PC-3 (cell line): ENCODE measurements at regions not wholly inside any gene's neighbourhood (a gene's known extent, or its start where the extent isn't known, plus 50 kb on each side); places are given as distances from the start of the nearest gene placed in this dataset.

ENCODE experiments used
- ATAC-seq: fragments of 200-7000 bp; cut with Tn5 transposase; 2 replicates; pipeline ENCODE4 v1.9.1; 2020; ENCODE audit warnings: mild to moderate bottlenecking, moderate library complexity
- BruUV-seq: library from RNA; stranded (reverse); fragments of 400-500 nt; replicated peaks from 2 replicates; lab custom pipeline; 2021; lab: Mats Ljungman, UMichigan
- CTCF ChIA-PET: fragments of 300-600 bp; sonication (Branson Sonifier 250); formaldehyde crosslinking; loops from one replicate; lab custom pipeline; 2022; ENCODE audit warnings: antibody characterized with exemption; lab: Charles Lee
- POLR2A ChIA-PET: fragments of 300-600 bp; sonication (Branson Sonifier 250); formaldehyde crosslinking; loops from one replicate; lab custom pipeline; 2022; ENCODE audit warnings: antibody characterized with exemption; ENCODE audit not compliant: unreplicated experiment; lab: Charles Lee
- DNase-seq: peaks from one replicate; pipeline ENCODE4 v3.0.0-alpha.2; 2015
- H2AFZ ChIP-seq: fragments of 300-600 bp; sonication (generic); 2 replicates; pipeline ENCODE4 v1.6.0; 2016; ENCODE audit warnings: antibody characterized with exemption, low read length
- H3F3A ChIP-seq: fragments of 300-600 bp; sonication (generic); one replicate; pipeline ENCODE4 v1.6.0; 2017; ENCODE audit warnings: antibody characterized with exemption, low read length, control low read depth, mild to moderate bottlenecking; ENCODE audit not compliant: unreplicated experiment
- H3K27ac ChIP-seq: fragments of 300-600 bp; sonication (generic); 2 replicates; pipeline ENCODE4 v1.5.1; 2016; ENCODE audit warnings: mild to moderate bottlenecking, low read length
- H3K27me3 ChIP-seq: fragments of 300-600 bp; sonication (generic); 2 replicates; pipeline ENCODE4 v1.6.1; 2016; ENCODE audit warnings: low read length, mixed read lengths
- H3K36me3 ChIP-seq: fragments of 300-600 bp; sonication (generic); 2 replicates; pipeline ENCODE4 v1.6.1; 2016; ENCODE audit warnings: low read depth, mixed run types, low read length, mixed read lengths
- H3K4me1 ChIP-seq: fragments of 300-600 bp; sonication (generic); 2 replicates; pipeline ENCODE4 v1.5.1; 2016; ENCODE audit warnings: low read length; ENCODE audit not compliant: insufficient read depth
- H3K4me2 ChIP-seq: fragments of 300-600 bp; sonication (generic); 2 replicates; pipeline ENCODE4 v1.6.0; 2016; ENCODE audit warnings: low read length
- H3K4me3 ChIP-seq: fragments of 300-600 bp; sonication (generic); 2 replicates; pipeline ENCODE4 v1.5.1; 2016; ENCODE audit warnings: mild to moderate bottlenecking, low read length, mixed read lengths
- H3K79me2 ChIP-seq: fragments of 300-600 bp; sonication (generic); 2 replicates; pipeline ENCODE4 v1.6.1; 2017; ENCODE audit warnings: low read length, mixed read lengths
- H3K9ac ChIP-seq: fragments of 300-600 bp; sonication (generic); 2 replicates; pipeline ENCODE4 v1.6.0; 2016; ENCODE audit warnings: mild to moderate bottlenecking, low read length
- H3K9me2 ChIP-seq: fragments of 300-600 bp; sonication (generic); replicated peaks from 2 replicates; pipeline ENCODE4 v1.6.1; 2016; ENCODE audit warnings: mixed run types, low read length, mixed read lengths
- H3K9me3 ChIP-seq: fragments of 300-600 bp; sonication (generic); 2 replicates; pipeline ENCODE4 v1.6.1; 2016; ENCODE audit warnings: low read length, mixed read lengths
- H4K20me1 ChIP-seq: fragments of 300-600 bp; sonication (generic); 2 replicates; pipeline ENCODE4 v1.6.1; 2016; ENCODE audit warnings: low read length, mixed read lengths
- CTCF ChIP-seq: fragments of 300-600 bp; sonication (generic); conservative IDR thresholded peaks from 2 replicates; pipeline ENCODE4 v1.5.1; 2017; ENCODE audit warnings: antibody characterized with exemption, low read depth, mild to moderate bottlenecking, low read length
- EZH2 ChIP-seq: fragments of 300-600 bp; sonication (generic); IDR thresholded peaks from one replicate; pipeline ENCODE4 v1.6.1; 2017; ENCODE audit warnings: antibody characterized with exemption, mild to moderate bottlenecking, low read length; ENCODE audit not compliant: unreplicated experiment
- EZH2phosphoT487 ChIP-seq: fragments of 300-600 bp; sonication (generic); IDR thresholded peaks from 2 replicates; pipeline ENCODE4 v1.6.1; 2018; ENCODE audit warnings: mild to moderate bottlenecking, antibody characterized with exemption, low read length, borderline replicate concordance
- intact Hi-C: fragments of 100-400 bp; cut with micrococcal nuclease; formaldehyde crosslinking; loops from 2 replicates; pipeline ENCODE4 v1.9.0; 2023

- TF ChIP-seq CTCF: no peak
- no peak for TF ChIP-seq EZH2phosphoT487
- TF ChIP-seq EZH2: no peak
- intact Hi-C loops: no loop called here
- H3K4me3 ChIP-seq: no peak overlapping the region
- no TSS peak for BruUV-seq
- ChIA-PET CTCF (no interaction called here), POLR2A (no interaction called here)
- H3K9me3 ChIP-seq: no peaks in the 10 kb centered on the region
- H3K27ac ChIP-seq: no peak overlapping the region
- H3K27me3 ChIP-seq: peaks cover 21% of the 10 kb centered on the region
- H3K4me1 ChIP-seq: no peaks in the 10 kb centered on the region
- ATAC-seq: no peak
- H4K20me1 ChIP-seq: no peaks in the 10 kb centered on the region
- H3K9me2 ChIP-seq: no peaks in the 10 kb centered on the region
- H3K9ac ChIP-seq: no peak overlapping the region
- H3K4me2 ChIP-seq: no peak overlapping the region
- no peaks in the 10 kb centered on the region for H3K79me2 ChIP-seq
- no peaks in the 10 kb centered on the region for H3K36me3 ChIP-seq
- no peak overlapping the region for H2AFZ ChIP-seq
- no peak for DNase-seq
- H3F3A ChIP-seq: no peaks in the 10 kb centered on the region
Measured at GRCh38 chr15:53447053-53447574, 312.3 kb downstream of the WDR72 start.

GRCh38 chr15:53446376-53446775 lies 313.1 kb downstream of the WDR72 start:
- intact Hi-C loops: no loop called here
- no peaks in the 10 kb centered on the region for H3K4me1 ChIP-seq
- DNase-seq (no peak), ATAC-seq (no peak)
- no peaks in the 10 kb centered on the region for H3F3A ChIP-seq
- ChIA-PET CTCF (no interaction called here), POLR2A (no interaction called here)
- H4K20me1 ChIP-seq: no peaks in the 10 kb centered on the region
- no peak overlapping the region for H3K4me3 ChIP-seq
- no peaks in the 10 kb centered on the region for H3K79me2 ChIP-seq
- H3K9me3 ChIP-seq: no peaks in the 10 kb centered on the region
- BruUV-seq: no TSS peak
- H3K4me2 ChIP-seq: no peak overlapping the region
- H2AFZ ChIP-seq: no peak overlapping the region
- no peak overlapping the region for H3K27ac ChIP-seq
- H3K9me2 ChIP-seq: no peaks in the 10 kb centered on the region
- TF ChIP-seq CTCF: no peak
- no peak for TF ChIP-seq EZH2phosphoT487
- no peak for TF ChIP-seq EZH2
- H3K27me3 ChIP-seq: peaks cover 21% of the 10 kb centered on the region
- H3K9ac ChIP-seq: no peak overlapping the region
- H3K36me3 ChIP-seq: no peaks in the 10 kb centered on the region

- TF ChIP-seq CTCF (no peak), EZH2 (no peak)
- Histone ChIP-seq H3K4me1 (no peaks in the 10 kb centered on the region), H2AFZ (no peak overlapping the region), H3K4me2 (no peak overlapping the region), H3K36me3 (no peaks in the 10 kb centered on the region), H3K9me2 (no peaks in the 10 kb centered on the region), H3K9me3 (no peaks in the 10 kb centered on the region), H3F3A (no peaks in the 10 kb centered on the region), H3K27me3 (peaks cover 21% of the 10 kb centered on the region), H4K20me1 (no peaks in the 10 kb centered on the region), H3K27ac (no peak overlapping the region), H3K9ac (no peak overlapping the region), H3K79me2 (no peaks in the 10 kb centered on the region), H3K4me3 (no peak overlapping the region)
- ATAC-seq (no peak), DNase-seq (no peak)
- POLR2A ChIA-PET: no interaction called here
- no TSS peak for BruUV-seq
- intact Hi-C loops: no loop called here
- CTCF ChIA-PET: no interaction called here
Measured at GRCh38 chr15:53445531-53445930, 313.9 kb downstream of the WDR72 start.
